K562 (cell line): ENCODE measurements at regions not wholly inside any gene's neighbourhood (a gene's known extent, or its start where the extent isn't known, plus 50 kb on each side); places are given as distances from the start of the nearest gene placed in this dataset.

Experiments used
- ATAC-seq: fragments of 200-7000 bp; cut with Tn5 transposase; 3 replicates; pipeline ENCODE4 v1.9.1; 2020; ENCODE audit warnings: moderate library complexity
- BruUV-seq: library from RNA; stranded (reverse); fragments of 400-500 nt; replicated peaks from 2 replicates; lab custom pipeline; 2021; lab: Mats Ljungman, UMichigan
- CTCF ChIA-PET: fragments of 300-600 bp; formaldehyde crosslinking; extraction: SDS; loops from one replicate; lab custom pipeline; 2021; ENCODE audit warnings: low intra/inter-chr PET ratio; lab: Yijun Ruan, JAX
- POLR2A ChIA-PET: fragments of 300-600, 350-650 bp; sonication (Branson Sonifier 250); formaldehyde crosslinking; extraction: SDS; loops from one replicate; lab custom pipeline; 2021; ENCODE audit warnings: antibody characterized with exemption, inconsistent platforms; lab: Yijun Ruan, JAX
- DNase-seq, 4 experiments: peaks; one replicate each; pipeline versions ENCODE4 v3.0.0 to v3.0.0-alpha.2; 2011 to 2018; ENCODE audit warnings: low spot score in 3 of 4, mixed read lengths in 3 of 4; ENCODE audit errors: extremely low read depth in 1 of 4
- FAIRE-seq: peaks from 2 replicates; lab custom pipeline; 2011; peaks lifted over from hg19 to GRCh38; lab: Jason Lieb, UNC
- H2AFZ ChIP-seq: 2 replicates; pipeline ENCODE4 v1.6.0; 2011; ENCODE audit warnings: low read depth, low read length, control low read depth, inconsistent platforms
- H3K27ac ChIP-seq: fragments of 200-600 bp; 3 replicates; pipeline ENCODE4 v1.8.0; 2011; ENCODE audit warnings: low read depth, mild to moderate bottlenecking, control low read depth, inconsistent platforms, low read length, moderate library complexity, mixed read lengths; ENCODE audit errors: extremely low read depth
- H3K27me3 ChIP-seq, 2 experiments: fragments of 300-600 bp in 1 of 2; 2 replicates in 1 of 2; 3 replicates in 1 of 2; pipeline versions ENCODE4 v1.6.0 to v1.8.0; 2011; ENCODE audit warnings: inconsistent platforms in 2 of 2, low read length in 2 of 2, mild to moderate bottlenecking in 1 of 2, mixed read lengths in 1 of 2, moderate library complexity in 1 of 2; ENCODE audit not compliant: control insufficient read depth in 2 of 2, insufficient read depth in 2 of 2
- H3K36me3 ChIP-seq: fragments of 300-600 bp; 3 replicates; pipeline ENCODE4 v1.8.0; 2011; ENCODE audit warnings: mild to moderate bottlenecking, low read length, inconsistent platforms; ENCODE audit not compliant: control insufficient read depth, insufficient read depth
- H3K4me1 ChIP-seq, 2 experiments: fragments of 200-600 bp in 1 of 2; replicated peaks in 1 of 2; 2 replicates in 1 of 2; 3 replicates in 1 of 2; pipeline versions ENCODE4 v1.5.1 to v1.8.0; 2011; ENCODE audit warnings: inconsistent platforms in 2 of 2, low read length in 2 of 2, mild to moderate bottlenecking in 1 of 2, mixed read lengths in 1 of 2, moderate library complexity in 1 of 2; ENCODE audit not compliant: control insufficient read depth in 2 of 2, insufficient read depth in 2 of 2
- H3K4me2 ChIP-seq: 2 replicates; pipeline ENCODE4 v1.6.1; 2011; ENCODE audit warnings: low read length, control low read depth, inconsistent platforms, mixed read lengths; ENCODE audit not compliant: insufficient read depth
- H3K4me3 ChIP-seq: fragments of 200-600 bp; sonication (generic), shearing (Covaris generic); 2 replicates; pipeline ENCODE4 v1.5.1; 2016; ENCODE audit warnings: control low read depth, inconsistent platforms
- H3K79me2 ChIP-seq: fragments of 200-600 bp; 3 replicates; pipeline ENCODE4 v1.8.0; 2011; ENCODE audit warnings: low read length, inconsistent platforms; ENCODE audit not compliant: control insufficient read depth, insufficient read depth
- H3K9ac ChIP-seq, 2 experiments: 2 replicates each; pipeline versions ENCODE4 v1.6.0 to v1.6.1; 2011; ENCODE audit warnings: low read depth in 2 of 2, low read length in 2 of 2, control low read depth in 1 of 2, inconsistent platforms in 1 of 2, mild to moderate bottlenecking in 1 of 2, mixed read lengths in 1 of 2; ENCODE audit not compliant: insufficient read depth in 1 of 2
- H3K9me1 ChIP-seq: one replicate; pipeline ENCODE4 v1.6.0; 2011; ENCODE audit warnings: inconsistent platforms, mild to moderate bottlenecking, low read length, moderate library complexity; ENCODE audit not compliant: control insufficient read depth, insufficient read depth
- H3K9me3 ChIP-seq: replicated peaks from 2 replicates; pipeline ENCODE4 v1.5.1; 2011; ENCODE audit warnings: low read depth, low read length, inconsistent platforms; ENCODE audit not compliant: control insufficient read depth, insufficient read depth
- H4K20me1 ChIP-seq: replicated peaks from 2 replicates; pipeline ENCODE4 v1.6.1; 2011; ENCODE audit warnings: low read length, inconsistent platforms, mixed read lengths; ENCODE audit not compliant: control insufficient read depth, insufficient read depth
- ADNP ChIP-seq: fragments of 200-800 bp; sonication (Bioruptor generic); IDR thresholded peaks from 2 replicates; pipeline ENCODE4 v1.6.1; 2016; ENCODE audit warnings: missing genetic modification characterization, missing compliant biosample characterization
- C11orf30 ChIP-seq: fragments of 450-650 bp; IDR thresholded peaks from 2 replicates; pipeline ENCODE4 v1.6.1; 2016; ENCODE audit warnings: low read depth, mild to moderate bottlenecking
- CHD1 ChIP-seq: fragments of 200-600 bp; sonication (generic); IDR thresholded peaks from one replicate; pipeline ENCODE4 v1.6.1; 2012; ENCODE audit warnings: mild to moderate bottlenecking, moderate library complexity, low read length, inconsistent platforms
- FOXM1 ChIP-seq, 2 experiments: fragments of 450-650 bp in 1 of 2; sonication (generic) in 1 of 2; formaldehyde crosslinking in 1 of 2; IDR thresholded peaks; 2 replicates each; pipeline versions ENCODE4 v1.6.1 to v1.9.0; 2017 to 2022; ENCODE audit warnings: low read depth in 2 of 2, mild to moderate bottlenecking in 2 of 2, missing genetic modification reagents in 1 of 2, moderate library complexity in 1 of 2
- GTF2A2 ChIP-seq: IDR thresholded peaks from 2 replicates; pipeline ENCODE4 v1.6.1; 2016; ENCODE audit warnings: mild to moderate bottlenecking, missing genetic modification characterization, missing compliant biosample characterization
- HMGN3 ChIP-seq: IDR thresholded peaks from 2 replicates; pipeline ENCODE4 v1.6.1; 2011; ENCODE audit warnings: borderline replicate concordance, low read depth, mild to moderate bottlenecking, mixed read lengths, low read length; ENCODE audit not compliant: insufficient read length; ENCODE audit errors: extremely low read depth
- NBN ChIP-seq: fragments of 450-650 bp; IDR thresholded peaks from 2 replicates; pipeline ENCODE4 v1.6.1; 2016; ENCODE audit warnings: low read depth, mild to moderate bottlenecking
- RBFOX2 ChIP-seq: fragments of 200-400 bp; formaldehyde crosslinking; IDR thresholded peaks from 2 replicates; pipeline ENCODE4 v1.6.1; 2017; ENCODE audit warnings: low read depth, mild to moderate bottlenecking, low read length, moderate library complexity
- RFX1 ChIP-seq: fragments of 450-650 bp; IDR thresholded peaks from 2 replicates; pipeline ENCODE4 v1.6.1; 2016; ENCODE audit warnings: mild to moderate bottlenecking, moderate library complexity
- ZKSCAN3 ChIP-seq: fragments of 250-450 bp; sonication (Bioruptor Pico); IDR thresholded peaks from 2 replicates; pipeline ENCODE4 v1.4.0; 2020
- ZNF239 ChIP-seq: fragments of 250-450 bp; sonication (Bioruptor Pico); IDR thresholded peaks from 2 replicates; pipeline ENCODE4 v1.4.0; 2020; ENCODE audit warnings: mild to moderate bottlenecking
- ZNF263 ChIP-seq: sonication (generic); formaldehyde crosslinking; IDR thresholded peaks from 2 replicates; pipeline ENCODE4 v1.8.0; 2022; ENCODE audit warnings: mild to moderate bottlenecking, missing genetic modification reagents, borderline replicate concordance
- ZNF408 ChIP-seq: fragments of 250-450 bp; sonication (Bioruptor Pico); IDR thresholded peaks from 2 replicates; pipeline ENCODE4 v1.4.0; 2020; ENCODE audit warnings: low read depth, mild to moderate bottlenecking, moderate library complexity
- WGBS: fragments of 100-300 bp; shearing (Covaris generic); methylation state at CpG from one replicate; pipeline ENCODE4 v1.1.6; 2016; ENCODE audit warnings: low coverage, mixed read lengths; ENCODE audit not compliant: insufficient coverage; ENCODE audit errors: missing lambda C conversion rate; 5-methylcytosine and 5-hydroxymethylcytosine counted together
- in situ Hi-C: fragments of 300-500 bp; cut with MboI; formaldehyde crosslinking; loops from 4 replicates; pipeline ENCODE4 v1.15.0; 2018; ENCODE audit warnings: inconsistent platforms, mixed read lengths
- intact Hi-C: fragments of 100-400 bp; cut with micrococcal nuclease; formaldehyde crosslinking; loops from 2 replicates; pipeline ENCODE4 v1.14.2; 2022
- TF ChIP-seq, protein P1 (sequence below): fragments of 250-450 bp; sonication (Bioruptor Pico); IDR thresholded peaks from 2 replicates; pipeline ENCODE4 v1.5.0; 2020; ENCODE audit warnings: mild to moderate bottlenecking

DNA sequence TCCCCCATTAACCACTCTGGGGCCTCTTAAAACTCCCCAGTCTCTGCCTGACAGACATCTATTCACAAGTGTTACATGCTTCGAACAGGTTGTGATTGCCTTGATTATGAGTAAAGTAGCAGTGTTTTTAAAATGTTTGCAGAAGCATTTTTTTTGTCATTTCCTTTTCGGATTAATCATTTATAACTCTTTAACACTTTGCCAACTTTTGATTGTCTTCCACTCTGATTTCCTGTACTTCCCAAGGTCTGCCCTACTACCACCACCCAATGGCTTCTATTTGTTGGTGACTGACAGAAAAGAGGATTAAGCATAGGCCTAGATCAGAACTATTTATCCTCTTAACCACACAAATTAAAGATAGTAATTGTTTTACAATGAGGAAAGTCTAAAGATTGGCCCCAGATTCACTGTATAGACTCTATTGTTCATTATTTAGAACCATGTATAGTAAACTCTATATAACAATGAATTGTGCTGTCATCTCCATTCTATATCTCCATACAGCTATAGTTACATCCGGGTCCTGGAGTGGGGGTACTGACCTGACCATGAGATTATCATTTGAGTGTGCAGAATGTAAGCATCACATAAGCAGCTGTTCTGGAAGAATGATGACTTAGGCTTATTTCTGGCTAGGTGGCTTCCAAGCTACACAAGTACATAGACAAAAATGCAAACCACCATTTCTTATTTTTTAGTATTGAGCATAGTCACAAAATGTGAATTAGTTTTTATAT is 110.3 kb upstream of the RBMS1 start:
- Histone ChIP-seq H3K4me3 (no peak overlapping the region), H2AFZ (no peak overlapping the region), H3K27me3 (no peaks in the 10 kb centered on the region), H3K4me1 (no peaks in the 10 kb centered on the region), H3K79me2 (no peaks in the 10 kb centered on the region), H3K9ac (no peak overlapping the region), H4K20me1 (no peaks in the 10 kb centered on the region), H3K27ac (no peak overlapping the region), H3K4me2 (no peak overlapping the region), H3K9me3 (no peaks in the 10 kb centered on the region), H3K9me1 (no peaks in the 10 kb centered on the region), H3K36me3 (no peaks in the 10 kb centered on the region)
- in situ Hi-C loops (no loop called here), intact Hi-C loops (no loop called here)
- no TSS peak for BruUV-seq
- WGBS, result 1% methylated on average over 3 of the region's 3 CpGs
- TF ChIP-seq, protein P1, sequence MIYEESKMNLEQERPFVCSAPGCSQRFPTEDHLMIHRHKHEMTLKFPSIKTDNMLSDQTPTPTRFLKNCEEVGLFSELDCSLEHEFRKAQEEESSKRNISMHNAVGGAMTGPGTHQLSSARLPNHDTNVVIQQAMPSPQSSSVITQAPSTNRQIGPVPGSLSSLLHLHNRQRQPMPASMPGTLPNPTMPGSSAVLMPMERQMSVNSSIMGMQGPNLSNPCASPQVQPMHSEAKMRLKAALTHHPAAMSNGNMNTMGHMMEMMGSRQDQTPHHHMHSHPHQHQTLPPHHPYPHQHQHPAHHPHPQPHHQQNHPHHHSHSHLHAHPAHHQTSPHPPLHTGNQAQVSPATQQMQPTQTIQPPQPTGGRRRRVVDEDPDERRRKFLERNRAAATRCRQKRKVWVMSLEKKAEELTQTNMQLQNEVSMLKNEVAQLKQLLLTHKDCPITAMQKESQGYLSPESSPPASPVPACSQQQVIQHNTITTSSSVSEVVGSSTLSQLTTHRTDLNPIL (CRISPR knock-in tag), result no peak
- TF ChIP-seq FOXM1 (IDR thresholded peaks at IDR 0.05; ENCODE audit: low read depth) (no peak), FOXM1 (CRISPR knock-in tag; IDR thresholded peaks at IDR 0.05; ENCODE audit: low read depth) (no peak), HMGN3 (no peak), NBN (no peak), GTF2A2 (tag) (no peak), ZNF263 (CRISPR knock-in tag) (no peak), ZKSCAN3 (no peak), ZNF239 (CRISPR knock-in tag) (no peak), ADNP (tag) (no peak), RFX1 (no peak), CHD1 (no peak), ZNF408 (CRISPR knock-in tag) (no peak), C11orf30 (no peak), RBFOX2 (no peak)
- no peak for FAIRE-seq
- DNase-seq, result no peak
- CTCF ChIA-PET, result no interaction called here
- no peak for ATAC-seq
- POLR2A ChIA-PET, result no interaction called here
